Renal cortical epithelial cell (primary cell): ENCODE measurements at regions not wholly inside any gene's neighbourhood (a gene's known extent, or its start where the extent isn't known, plus 50 kb on each side); places are given as distances from the start of the nearest gene placed in this dataset.
"Not testable (repeated sequence)": the region's sequence is repeated elsewhere in the genome, so short reads cannot be mapped to it uniquely, and the experiment has no call there.

ENCODE experiments used
- DNase-seq: peaks from one replicate; pipeline ENCODE4 v3.0.0-alpha.2; 2011; ENCODE audit warnings: low read depth

- no peak for DNase-seq
These were observed 894.8 kb downstream of the REEP3 start for GRCh38 chr10:64416011-64416410.

GRCh38 chr10:64419461-64419860, 898.3 kb downstream of the REEP3 start:
- no peak for DNase-seq

- no peak for DNase-seq
These were observed 905.5 kb downstream of the REEP3 start for GRCh38 chr10:64426745-64427144.

- peak; percentile 55 for DNase-seq
These were observed 909.6 kb downstream of the REEP3 start for GRCh38 chr10:64430690-64431323.

- not testable (repeated sequence) for DNase-seq
These were observed 920.7 kb downstream of the REEP3 start for GRCh38 chr10:64441872-64442271.

- no peak for DNase-seq
These were observed 923.0 kb downstream of the REEP3 start for GRCh38 chr10:64444163-64444562.

GRCh38 chr10:64444564-64444963, 923.4 kb downstream of the REEP3 start:
- no peak for DNase-seq

- DNase-seq, result no peak
These were observed 928.4 kb downstream of the REEP3 start for GRCh38 chr10:64449603-64450002.

GRCh38 chr10:64450312-64450711, 929.1 kb downstream of the REEP3 start:
- no peak for DNase-seq

- no peak for DNase-seq
These were observed 933.8 kb downstream of the REEP3 start for GRCh38 chr10:64454962-64455361.

- no peak for DNase-seq
These were observed 937.1 kb downstream of the REEP3 start for GRCh38 chr10:64458306-64458705.

GRCh38 chr10:64463406-64463805, 942.2 kb downstream of the REEP3 start:
- DNase-seq, result peak; percentile 51

- no peak for DNase-seq
These were observed 944.5 kb downstream of the REEP3 start for GRCh38 chr10:64465653-64466052.

- DNase-seq, result no peak
These were observed 947.0 kb downstream of the REEP3 start for GRCh38 chr10:64468219-64468618.

GRCh38 chr10:64476506-64476905, 955.3 kb downstream of the REEP3 start:
- no peak for DNase-seq

- no peak for DNase-seq
These were observed 956.6 kb downstream of the REEP3 start for GRCh38 chr10:64477791-64478190.

- DNase-seq, result no peak
These were observed 963.7 kb downstream of the REEP3 start for GRCh38 chr10:64484811-64485330.

GRCh38 chr10:64486149-64486548, 964.9 kb downstream of the REEP3 start:
- DNase-seq, result peak; percentile 75

GRCh38 chr10:64486901-64487300, 965.7 kb downstream of the REEP3 start:
- no peak for DNase-seq

GRCh38 chr10:64494901-64495300, 973.7 kb downstream of the REEP3 start:
- DNase-seq, result no peak

- no peak for DNase-seq
These were observed 976.1 kb downstream of the REEP3 start for GRCh38 chr10:64497306-64497705.

- DNase-seq, result no peak
These were observed 980.6 kb downstream of the REEP3 start for GRCh38 chr10:64501807-64502206.

GRCh38 chr10:64502936-64503335, 981.7 kb downstream of the REEP3 start:
- no peak for DNase-seq

GRCh38 chr10:64503429-64503828, 982.2 kb downstream of the REEP3 start:
- no peak for DNase-seq
